CD4-positive, alpha-beta T cell treated with Interleukin-1 beta for 1 hour (primary cell): ENCODE measurements at regions not wholly inside any gene's neighbourhood (a gene's known extent, or its start where the extent isn't known, plus 50 kb on each side); places are given as distances from the start of the nearest gene placed in this dataset.

Source experiments
- DNase-seq, 2 donors: peaks; one replicate each; pipeline ENCODE4 v3.0.0-alpha.2; 2020 to 2022

- DNase-seq, result no peak
Measured at GRCh38 chr6:109295109-109295773, 87.0 kb downstream of the CD164 start.

GRCh38 chr6:109292983-109293586 is 89.2 kb downstream of the CD164 start:
- no peak for DNase-seq

GRCh38 chr6:109292420-109292819 is 89.8 kb downstream of the CD164 start:
- no peak for DNase-seq

GRCh38 chr6:109291902-109292301 is 90.4 kb downstream of the CD164 start:
- no peak for DNase-seq

- DNase-seq, result no peak
Measured at GRCh38 chr6:109290143-109290931, 91.9 kb downstream of the CD164 start.

GRCh38 chr6:109285366-109285765 is 96.9 kb downstream of the CD164 start:
- no peak for DNase-seq

GRCh38 chr6:109284675-109285074 is 97.6 kb downstream of the CD164 start:
- no peak for DNase-seq

GRCh38 chr6:109282756-109283155 is 99.5 kb downstream of the CD164 start:
- no peak for DNase-seq

GRCh38 chr6:109279628-109280027 is 102.6 kb downstream of the CD164 start:
- no peak for DNase-seq

- no peak for DNase-seq
Measured at GRCh38 chr6:109271622-109272021, 110.6 kb downstream of the CD164 start.

- no peak for DNase-seq
Measured at GRCh38 chr6:109269953-109270517, 112.2 kb downstream of the CD164 start.

GRCh38 chr6:109269057-109269456 is 113.2 kb downstream of the CD164 start:
- DNase-seq, result no peak

- DNase-seq, result no peak
Measured at GRCh38 chr6:109265530-109265929, 116.7 kb downstream of the CD164 start.

GRCh38 chr6:109263873-109264700 is 118.2 kb downstream of the CD164 start:
- no peak for DNase-seq

GRCh38 chr6:109262261-109262660 is 120.0 kb downstream of the CD164 start:
- DNase-seq, result no peak

- DNase-seq, result no peak
Measured at GRCh38 chr6:109261811-109262210, 120.5 kb downstream of the CD164 start.

- DNase-seq, result no peak
Measured at GRCh38 chr6:109260701-109261100, 121.6 kb downstream of the CD164 start.

- no peak for DNase-seq
Measured at GRCh38 chr6:109260126-109260525, 122.1 kb downstream of the CD164 start.

GRCh38 chr6:109258129-109258528 is 124.1 kb downstream of the CD164 start:
- no peak for DNase-seq

GRCh38 chr6:109257494-109257893 is 124.8 kb downstream of the CD164 start:
- no peak for DNase-seq

- no peak for DNase-seq
Measured at GRCh38 chr6:109255946-109256640, 126.2 kb downstream of the CD164 start.

GRCh38 chr6:109255087-109255486 is 127.2 kb downstream of the CD164 start:
- DNase-seq, result no peak
